ACHN (cell line): ENCODE measurements at regions not wholly inside any gene's neighbourhood (a gene's known extent, or its start where the extent isn't known, plus 50 kb on each side); places are given as distances from the start of the nearest gene placed in this dataset.

Experiments used
- DNase-seq: peaks from one replicate; pipeline ENCODE4 v3.0.0-alpha.2; 2015
- in situ Hi-C: cut with HindIII; loops from 2 replicates; pipeline ENCODE4 v1.10.0; 2017; ENCODE audit warnings: low sequenced_read_pairs, low pct_ligation_motif_present, low pct_unique_long_range_greater_than_20kb

DNA sequence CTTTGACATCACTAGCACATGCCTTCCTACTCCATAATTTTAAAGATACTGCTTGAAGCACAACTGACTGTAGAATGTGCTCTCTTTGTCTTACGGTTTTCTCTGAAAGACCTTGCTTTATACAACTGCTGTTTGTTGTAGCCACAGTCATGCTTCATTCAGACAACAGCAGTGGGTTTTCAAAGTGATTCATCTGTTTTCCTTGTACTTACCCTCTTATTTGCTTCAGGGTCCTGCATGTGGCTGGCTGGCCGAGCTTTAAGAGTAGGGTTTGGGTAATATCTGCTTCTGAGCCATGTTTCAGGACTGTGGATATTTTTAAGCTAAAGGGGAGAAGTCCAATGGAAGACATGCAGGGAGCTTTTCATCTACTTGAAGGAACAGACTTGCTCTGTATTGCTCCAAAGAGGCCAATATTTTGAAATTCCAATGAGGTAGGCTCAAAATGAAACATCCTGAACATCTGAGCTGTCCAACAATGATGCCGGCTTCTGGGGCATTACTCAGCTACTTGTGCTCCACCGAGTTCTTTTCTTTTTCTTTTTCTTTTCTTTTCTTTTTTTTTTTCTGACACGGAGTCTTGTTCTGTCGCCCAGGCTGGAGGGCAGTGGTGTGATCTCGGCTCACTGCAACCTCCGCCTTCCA is 160.2 kb upstream of the SGK1 start:
- DNase-seq: no peak
- in situ Hi-C loops: no loop called here

DNA sequence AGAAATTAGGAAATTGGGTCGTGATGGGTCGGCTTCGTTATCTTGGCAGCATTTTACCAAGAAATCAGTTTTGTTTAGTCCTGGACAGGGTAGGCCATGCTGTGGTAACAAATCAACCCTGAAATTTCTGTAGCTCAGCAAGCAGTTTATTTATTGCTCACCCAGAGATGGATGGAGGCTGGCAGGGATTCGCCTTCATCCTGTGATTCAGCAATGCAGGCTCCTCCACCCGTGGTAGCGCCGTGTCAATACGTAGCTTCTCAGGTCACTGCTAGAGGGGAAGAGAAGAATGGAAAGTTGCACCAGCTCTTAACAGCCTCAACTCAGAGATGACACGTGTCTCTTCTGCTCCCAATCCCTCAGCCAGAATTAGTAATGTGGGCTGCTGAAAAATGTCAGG is 157.0 kb upstream of the SGK1 start:
- no peak for DNase-seq

DNA sequence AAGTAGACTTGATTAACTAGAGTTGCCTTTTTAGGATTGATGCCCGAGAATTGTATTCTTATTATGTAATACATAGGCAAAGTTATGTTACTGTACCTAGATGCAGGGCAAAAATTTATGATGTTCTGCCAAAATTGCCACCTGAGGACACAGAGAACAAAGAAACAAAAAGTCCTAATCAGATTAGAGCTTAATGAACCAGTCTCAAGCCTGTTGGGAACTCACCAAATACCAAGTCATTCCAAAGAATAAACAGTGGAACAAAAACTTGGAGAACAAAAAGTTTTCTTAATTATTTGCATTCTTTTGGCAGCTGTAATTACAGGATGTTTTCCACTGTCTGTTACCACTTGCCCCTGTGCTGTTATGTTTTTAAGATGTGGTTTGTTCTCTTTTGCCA is 154.7 kb upstream of the SGK1 start:
- no peak for DNase-seq
- in situ Hi-C loops: no loop called here

More for the DNA sequence above, 157.0 kb upstream of the SGK1 start:
- in situ Hi-C loops: no loop called here

DNA sequence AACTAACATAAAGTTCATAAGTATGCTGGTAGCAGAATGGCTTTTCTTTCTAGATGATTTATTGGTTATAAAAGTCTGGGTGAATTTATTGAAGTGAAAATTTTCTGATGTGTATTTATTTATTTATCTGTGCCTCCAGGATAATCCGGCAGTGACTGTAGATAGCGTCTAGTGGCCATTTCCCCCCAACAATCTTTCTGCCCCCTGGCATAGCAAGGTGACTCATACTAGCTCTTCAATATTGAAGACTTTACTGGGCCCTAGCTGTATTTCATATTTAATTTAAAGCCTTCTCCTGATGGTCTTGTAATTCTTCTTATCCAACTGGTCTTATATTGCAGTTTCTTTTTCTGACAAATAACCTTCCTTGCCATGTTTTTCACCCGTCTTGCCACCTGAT is 154.1 kb upstream of the SGK1 start:
- no peak for DNase-seq
- in situ Hi-C loops: no loop called here

DNA sequence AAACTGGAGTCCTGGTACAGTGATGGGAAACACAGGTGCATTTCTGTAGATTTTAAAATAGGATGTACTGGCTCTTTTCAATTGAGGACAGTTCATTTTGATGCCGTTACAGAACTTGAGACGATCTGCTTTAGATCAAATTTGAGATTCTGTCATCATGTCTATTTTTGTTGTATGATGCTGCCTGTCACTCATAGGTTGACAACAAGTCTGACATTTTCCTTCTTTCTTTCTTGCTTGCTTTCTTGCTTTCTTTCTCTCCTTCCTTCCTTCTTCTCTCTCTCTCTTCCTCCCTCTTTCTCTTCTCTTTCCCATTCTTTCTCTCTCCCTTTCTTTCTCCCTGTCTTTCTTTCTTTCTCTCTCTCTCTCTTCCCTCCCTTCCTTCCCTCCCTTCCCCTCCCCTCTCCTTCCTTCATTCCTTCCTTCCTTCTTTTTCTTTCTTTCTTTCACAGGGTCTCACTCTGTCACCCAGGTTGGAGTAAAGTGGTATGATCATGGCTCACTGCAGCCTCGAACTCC is 152.6 kb upstream of the SGK1 start:
- DNase-seq: no peak
- in situ Hi-C loops: no loop called here

DNA sequence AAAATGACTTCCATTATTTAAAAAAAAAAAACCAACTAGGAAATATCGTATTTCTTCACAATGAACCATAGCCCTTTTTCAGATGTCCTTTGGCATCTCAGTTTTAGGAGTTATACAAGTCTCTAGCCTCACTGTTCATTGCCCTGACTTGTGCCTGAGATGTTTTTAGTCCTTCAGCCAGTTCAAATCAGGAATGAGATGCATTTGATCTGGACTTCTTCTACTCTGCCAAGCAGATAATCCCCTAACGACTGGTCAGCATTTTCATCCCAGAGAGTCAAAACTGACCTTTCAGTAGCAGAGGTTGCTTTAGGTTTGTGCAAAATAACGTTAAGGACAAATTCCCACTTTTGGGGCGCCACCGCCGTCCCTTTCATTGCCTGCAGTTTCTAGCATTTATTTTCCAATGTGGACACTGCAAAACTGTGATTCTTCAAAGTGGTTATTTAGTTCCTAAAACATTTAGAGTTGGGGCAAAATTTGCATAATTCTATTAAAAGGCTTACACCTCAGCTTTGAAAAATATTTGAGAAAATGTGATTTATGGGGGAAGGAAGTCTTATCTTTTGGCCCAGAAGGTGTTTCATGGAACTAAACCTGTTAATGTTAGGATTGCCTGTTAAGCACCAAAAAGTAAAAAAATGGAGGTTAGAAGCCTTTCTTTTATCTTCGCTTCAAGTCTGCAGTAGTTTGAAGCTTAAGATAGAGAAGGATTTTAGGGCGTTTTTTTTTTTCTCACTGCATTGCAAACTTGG is 152.0 kb upstream of the SGK1 start:
- DNase-seq: no peak
- in situ Hi-C loops: no loop called here

DNA sequence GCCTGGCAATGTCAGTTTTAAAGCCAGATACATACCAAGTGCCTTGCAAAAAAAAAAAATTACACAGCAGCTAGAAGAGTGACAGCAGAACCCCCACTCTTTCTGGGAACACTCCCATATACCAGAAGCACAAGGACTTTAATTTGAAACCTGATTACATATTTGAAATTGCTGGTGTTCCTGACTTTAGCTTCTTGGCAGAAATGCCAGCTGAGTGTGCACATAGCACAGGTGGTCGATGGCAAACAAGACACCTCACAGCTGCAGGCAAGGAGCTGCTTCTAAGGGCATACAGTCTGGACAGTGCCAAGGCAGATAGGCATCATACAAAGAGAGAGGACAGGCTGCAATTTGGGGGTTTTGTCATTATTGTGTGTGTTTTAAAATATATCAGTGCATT is 150.7 kb upstream of the SGK1 start:
- no peak for DNase-seq
- in situ Hi-C loops: no loop called here

DNA sequence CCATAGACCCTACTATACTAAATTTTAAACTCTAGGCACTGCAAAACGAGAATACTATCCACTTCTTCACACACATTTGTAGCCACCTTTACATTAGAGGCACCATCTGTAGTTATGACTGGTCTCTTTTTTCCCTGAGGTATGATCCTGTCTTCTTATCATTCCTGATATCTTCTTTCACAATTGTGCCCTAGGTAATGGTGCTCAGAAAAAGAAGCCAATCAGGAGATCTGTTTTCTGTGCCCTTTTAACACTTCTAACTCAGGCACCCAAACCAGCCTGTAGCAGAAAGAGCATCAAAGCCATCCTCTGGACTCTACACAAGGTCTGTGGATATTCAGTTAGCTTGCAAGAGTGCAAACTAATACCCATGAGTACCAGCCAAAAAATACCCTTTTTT is 149.7 kb upstream of the SGK1 start:
- in situ Hi-C loops: no loop called here
- DNase-seq: no peak

DNA sequence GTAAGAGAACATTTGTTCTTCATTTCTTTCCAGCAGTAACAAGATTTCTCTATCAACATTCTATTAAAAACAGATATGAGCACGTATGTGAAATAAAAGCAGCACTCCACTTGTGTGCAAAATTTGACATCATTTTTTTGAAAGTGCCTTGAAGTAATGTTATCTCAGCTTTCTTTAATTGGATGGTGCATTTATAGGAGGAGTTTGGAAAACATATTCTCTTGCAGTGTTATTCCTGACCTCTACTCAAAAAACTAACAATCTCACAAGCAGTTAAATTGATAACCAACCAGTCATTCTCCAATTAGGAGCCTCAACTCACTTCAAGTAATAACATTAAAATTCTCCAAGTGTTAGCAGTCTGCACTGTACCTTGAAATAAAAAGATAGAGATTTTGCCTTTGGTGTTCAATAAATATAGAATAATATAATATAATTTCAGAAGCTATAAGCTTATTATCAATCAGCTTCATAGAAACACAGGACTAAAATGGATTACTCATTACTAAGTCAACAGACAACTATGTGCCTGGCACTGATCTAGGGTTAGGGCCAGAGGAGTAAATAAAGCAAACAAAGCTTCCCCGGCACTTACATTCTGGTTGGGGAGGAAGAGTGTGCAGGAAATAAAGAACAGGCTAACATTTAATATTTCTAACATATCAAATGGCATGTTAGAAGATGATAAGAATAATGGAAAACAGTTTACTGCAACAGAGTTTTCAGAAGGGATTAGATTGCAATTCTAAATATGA is 149.0 kb upstream of the SGK1 start:
- in situ Hi-C loops: no loop called here
- peak; percentile 4 for DNase-seq

DNA sequence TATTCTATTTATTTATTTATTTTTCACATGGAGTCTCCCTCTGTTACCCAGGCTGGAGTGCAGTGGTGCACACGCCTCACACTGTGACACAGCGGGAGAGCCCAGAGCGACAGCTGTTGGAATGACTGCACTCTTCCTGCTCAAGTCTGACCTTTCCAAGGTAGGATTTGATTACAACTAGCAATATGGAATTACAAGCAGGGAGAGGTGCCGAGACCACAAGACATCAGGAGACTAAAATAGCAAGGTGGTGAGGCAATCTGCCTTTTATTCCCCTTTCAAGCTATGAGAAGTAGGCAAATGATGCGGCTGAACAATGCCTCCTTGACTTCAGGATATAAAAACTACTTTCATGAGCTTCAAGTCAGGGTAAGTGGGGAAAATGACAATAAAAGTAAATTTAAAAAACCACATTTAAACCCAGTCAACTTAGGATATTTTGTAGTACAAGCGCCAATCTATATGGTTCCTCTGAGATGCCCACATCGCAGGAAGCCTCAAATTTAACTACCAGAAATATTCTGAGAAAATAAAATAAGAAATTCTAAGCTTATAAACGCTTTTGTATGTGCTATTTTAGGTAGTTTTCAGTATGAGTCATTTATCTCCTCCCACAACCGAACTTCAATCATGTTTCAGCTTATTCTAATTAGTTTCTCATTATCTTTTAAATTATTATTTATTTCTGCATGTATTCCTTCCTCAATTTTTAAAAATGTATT is 146.9 kb upstream of the SGK1 start:
- no peak for DNase-seq
- in situ Hi-C loops: no loop called here

DNA sequence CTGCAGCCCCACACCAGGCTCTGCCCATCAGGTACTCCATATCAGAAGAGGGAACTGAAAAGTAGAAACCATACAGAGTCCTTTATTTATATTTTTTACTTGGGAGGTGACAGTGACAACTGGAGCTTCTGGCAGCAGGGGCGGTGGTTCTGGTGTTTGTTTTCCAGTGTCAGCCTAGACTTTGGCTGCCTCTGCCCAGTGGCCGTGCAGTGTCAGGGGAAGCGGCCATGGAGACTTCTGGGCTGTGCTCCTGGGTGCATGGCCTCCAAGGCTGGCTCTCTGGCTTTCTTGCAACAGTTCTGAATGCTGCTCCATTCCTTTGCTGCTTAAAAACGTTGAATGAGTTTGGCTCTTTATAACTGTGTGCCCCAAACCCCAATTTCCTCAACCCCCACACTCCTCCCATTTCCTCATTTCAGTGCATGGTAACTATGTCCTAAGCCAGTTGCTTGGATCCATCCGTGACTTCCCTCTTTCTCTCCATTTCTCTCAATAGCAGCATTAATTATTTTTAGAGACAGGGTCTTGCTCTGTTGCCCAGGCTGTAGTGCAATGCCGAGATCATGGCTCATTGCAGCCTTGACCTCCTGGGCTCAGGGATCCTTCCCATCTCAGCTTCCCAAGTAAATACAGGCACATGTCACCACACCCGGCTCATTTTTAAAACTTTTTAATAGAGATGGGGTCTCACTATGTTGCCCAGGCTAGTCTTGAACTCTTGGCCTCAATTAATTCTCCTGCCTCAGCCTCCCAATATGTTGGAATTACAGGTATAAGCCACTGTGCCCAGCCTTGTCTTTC is 141.1 kb upstream of the SGK1 start:
- DNase-seq: no peak
- in situ Hi-C loops: no loop called here

DNA sequence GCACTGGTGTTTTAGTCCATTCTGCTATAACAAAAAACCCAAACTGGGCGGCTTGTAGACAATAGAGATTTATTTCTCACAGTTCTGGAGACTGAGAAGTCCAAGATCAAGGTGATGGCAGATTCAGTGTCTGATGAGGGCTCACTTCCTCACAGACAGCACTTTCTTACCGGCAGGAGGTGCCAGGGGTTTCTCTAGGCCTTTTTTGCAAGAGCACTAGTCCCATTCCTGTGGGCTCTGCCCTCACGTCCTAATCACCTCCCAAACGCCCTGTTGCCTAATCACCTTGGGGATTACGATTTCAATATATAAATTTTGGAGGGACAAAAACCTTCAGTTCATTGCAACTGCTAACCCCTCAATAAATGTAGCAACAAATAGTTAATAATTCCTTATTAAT is 140.0 kb upstream of the SGK1 start:
- in situ Hi-C loops: no loop called here

DNA sequence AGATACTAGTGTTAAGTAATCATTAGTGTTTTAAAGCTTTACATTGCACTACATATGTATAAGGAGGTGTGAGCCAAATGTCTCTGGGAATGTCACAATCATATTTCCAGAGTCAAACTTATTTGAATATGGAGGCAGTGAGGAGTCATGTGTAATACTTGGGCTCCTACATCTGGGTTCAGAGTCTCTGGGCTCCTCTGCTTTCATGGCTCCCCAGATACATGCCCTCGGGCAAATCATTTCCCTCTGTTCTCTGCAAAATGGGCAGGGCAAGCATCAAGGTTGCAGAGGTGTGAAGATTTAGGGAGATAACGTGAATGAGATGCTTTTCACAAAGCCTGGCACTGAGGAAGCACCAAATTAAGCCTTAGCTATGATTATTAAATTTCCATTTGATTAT is 138.3 kb upstream of the SGK1 start:
- DNase-seq: no peak
- in situ Hi-C loops: no loop called here

More for the DNA sequence above, 140.0 kb upstream of the SGK1 start:
- no peak for DNase-seq

DNA sequence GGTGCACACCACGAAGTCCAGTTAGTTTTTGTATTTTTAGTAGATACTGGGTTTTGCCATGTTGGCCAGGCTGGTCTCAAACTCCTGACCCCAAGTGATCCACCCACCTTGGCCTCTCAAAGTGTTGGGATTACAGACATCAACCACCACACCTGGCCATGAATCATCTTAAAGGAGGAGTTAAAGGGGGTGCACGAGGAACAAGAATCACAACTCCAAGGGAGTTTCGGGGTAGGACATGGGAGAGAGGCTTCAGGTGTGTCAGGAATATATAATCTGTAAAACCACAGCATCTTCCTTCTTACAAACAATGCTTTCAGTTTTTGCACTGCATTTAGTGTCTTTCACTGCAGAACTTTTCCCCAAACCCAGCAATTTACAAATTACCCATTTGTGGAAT is 137.4 kb upstream of the SGK1 start:
- in situ Hi-C loops: no loop called here
- DNase-seq: no peak

DNA sequence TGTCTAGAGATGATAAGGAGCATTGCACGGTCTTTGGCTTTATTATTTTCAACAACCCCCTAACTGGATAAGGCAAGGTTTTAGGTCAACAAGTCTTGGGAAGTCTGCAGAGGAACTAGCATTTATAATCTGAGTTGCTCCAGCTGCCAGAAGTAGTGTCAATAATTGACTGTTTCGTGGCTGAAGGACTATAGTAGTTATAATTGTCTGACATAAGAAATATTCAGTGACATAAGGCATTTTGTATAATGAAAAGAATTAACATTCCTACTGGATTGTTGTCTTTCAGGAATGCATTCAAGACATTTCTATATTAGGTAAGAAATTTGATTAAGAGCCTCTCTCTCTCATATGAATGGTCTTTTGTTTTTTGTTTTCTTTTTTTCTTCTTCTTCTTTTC is 136.9 kb upstream of the SGK1 start:
- in situ Hi-C loops: no loop called here
- DNase-seq: no peak

DNA sequence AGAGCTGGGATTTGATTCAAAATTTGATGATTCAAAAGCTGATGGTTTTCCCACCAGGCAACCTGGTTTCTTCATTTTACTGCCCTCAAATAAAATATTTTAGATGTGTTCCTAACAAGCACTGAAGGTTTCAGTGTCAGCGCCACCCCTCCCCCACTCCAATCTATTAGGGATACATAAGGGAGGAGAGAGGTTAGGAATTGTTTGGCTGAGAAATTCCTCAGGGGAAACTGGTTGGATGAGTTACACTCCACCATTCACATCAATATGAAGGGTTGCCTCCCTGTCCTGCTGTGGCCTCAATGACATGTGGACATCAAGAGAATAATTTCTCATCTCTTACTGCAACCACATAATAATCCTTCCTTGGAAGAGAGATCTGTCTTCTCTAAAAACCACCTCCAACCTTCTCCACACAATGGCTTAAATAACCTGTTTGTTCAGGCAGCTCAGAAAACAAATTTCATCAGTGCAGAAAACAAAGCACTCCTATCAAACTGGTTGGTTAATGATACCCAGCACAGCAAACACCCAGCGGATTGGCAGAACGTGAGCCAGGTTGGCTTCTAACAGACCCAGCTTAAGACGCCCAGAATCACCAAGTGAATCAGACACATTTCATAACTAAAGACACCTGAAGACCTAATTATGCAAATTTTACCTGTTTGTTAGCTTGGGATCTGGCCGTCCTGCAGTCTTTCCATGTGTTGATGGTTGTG is 136.0 kb upstream of the SGK1 start:
- no peak for DNase-seq
- in situ Hi-C loops: no loop called here

DNA sequence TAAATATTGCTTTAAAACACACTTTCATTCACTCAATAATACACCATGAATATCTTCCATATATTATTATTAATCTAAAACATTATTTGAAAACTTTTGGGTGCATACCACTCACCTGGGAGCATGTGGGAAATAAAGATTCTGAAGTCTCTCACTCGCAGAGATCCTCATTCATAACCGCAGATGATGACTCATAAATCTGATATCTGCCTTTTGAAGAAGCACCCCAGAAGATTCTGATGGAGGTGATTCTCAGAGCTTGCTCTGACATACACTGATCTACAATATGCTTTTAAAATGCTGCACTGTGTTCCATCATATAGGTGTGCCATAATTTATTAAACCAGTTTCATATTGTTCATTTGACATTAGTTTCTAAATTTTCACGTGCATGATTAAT is 135.0 kb upstream of the SGK1 start:
- in situ Hi-C loops: no loop called here
- DNase-seq: no peak

DNA sequence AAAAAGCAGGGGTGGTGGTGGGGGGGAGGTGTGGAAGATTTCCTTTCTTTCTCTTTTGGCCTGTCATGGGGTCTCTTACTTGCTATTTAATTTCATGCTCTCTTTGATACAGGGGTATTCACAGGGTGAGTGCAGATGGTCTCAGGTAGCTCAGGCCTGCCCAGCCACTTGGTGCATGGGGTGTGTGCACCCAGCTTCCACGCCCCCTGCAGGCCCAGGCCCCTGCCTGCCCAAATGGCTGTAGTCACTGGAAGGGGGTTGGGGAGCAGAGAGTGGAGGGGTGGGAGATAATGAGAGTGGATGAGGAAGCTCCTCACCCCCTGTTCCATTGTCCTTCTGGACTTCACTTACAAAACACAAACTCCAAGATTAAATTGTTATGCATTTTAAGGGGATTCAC is 133.6 kb upstream of the SGK1 start:
- in situ Hi-C loops: no loop called here
- DNase-seq: no peak
